NCI-H146 treated with DMSO at 0.1 percent for 48 hours (cell line): ENCODE measurements at regions not wholly inside any gene's neighbourhood (a gene's known extent, or its start where the extent isn't known, plus 50 kb on each side); places are given as distances from the start of the nearest gene placed in this dataset.
"Not testable (repeated sequence)": the region's sequence is repeated elsewhere in the genome, so short reads cannot be mapped to it uniquely, and the experiment has no call there.

Experiments
- DNase-seq: peaks from one replicate; lab custom pipeline; 2025; ENCODE audit not compliant: unreplicated experiment; lab: John Stamatoyannopoulos, UW

DNA sequence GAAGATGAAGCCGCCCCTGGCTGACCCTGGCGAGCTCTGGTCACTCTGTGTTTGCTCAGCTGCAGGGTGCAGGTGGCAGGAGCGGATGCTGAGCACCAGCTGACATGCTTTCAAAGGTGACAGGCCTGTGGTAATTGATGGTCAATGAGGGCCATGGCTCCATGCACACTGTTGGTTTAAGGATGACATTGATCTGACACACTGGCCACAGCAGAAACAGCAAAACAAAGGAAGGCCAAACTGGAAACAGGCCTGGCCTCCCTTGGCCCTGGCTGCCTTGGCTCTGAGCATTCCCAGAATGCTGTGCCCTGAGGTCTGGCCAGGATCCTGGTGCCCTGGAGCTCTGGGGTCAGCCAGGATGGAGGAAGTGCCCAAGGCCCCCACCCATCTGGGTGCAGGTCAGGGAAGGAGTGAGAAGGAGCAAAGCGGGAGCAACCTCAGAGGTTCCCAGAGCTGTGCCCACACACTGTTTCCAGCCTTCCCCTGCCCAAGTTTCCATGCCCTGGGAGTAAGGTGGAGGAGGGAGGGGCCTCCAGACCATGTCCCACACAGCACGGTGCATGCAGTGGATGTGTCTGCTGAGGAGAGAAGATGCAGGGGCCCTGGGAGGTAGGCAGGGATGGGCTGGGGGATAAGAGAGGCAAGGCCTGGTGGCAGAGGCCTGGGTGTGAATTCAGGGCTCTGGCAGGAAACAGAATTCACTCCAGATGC is 302.2 kb downstream of the RPS24 start:
- peak; percentile 90 for DNase-seq

DNA sequence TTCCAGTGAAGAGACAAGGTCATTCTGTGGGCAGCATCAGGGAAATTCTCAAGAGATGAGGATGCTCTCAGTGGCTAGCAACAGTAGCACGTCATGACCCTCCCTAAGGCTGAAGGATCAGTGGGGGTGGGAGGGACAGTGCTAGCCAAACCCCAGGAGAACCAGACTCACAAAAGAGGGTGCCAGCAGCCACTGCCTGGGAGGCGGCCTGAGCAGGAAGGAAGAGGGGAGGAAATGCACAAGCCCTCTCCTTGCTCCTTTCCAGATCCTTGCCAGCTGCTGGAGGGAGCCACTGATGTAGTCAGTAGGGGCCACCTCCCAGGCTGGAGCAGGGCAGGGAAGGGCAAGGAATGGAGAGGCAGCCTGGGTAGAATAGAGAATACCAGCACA is 302.7 kb downstream of the RPS24 start:
- no peak for DNase-seq

DNA sequence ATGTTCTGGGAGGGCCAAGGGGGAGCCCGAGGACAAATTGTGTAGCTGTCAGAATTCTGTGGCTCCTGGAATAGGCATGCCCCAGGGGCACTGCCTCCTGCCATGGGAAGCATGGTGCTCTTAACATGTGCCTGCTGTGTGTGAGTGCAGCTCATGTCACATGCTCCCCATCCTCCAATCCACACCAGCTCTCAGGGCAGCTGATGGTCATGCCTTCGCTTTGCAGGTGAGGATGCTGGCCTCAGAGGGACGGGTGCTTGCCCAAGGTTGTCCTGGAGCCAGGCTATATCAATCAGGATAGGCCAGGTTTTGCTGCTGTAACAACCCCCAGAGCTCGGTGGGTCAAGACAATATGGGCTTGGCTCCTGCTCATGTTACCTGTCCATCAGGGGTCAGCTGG is 303.4 kb downstream of the RPS24 start:
- DNase-seq: no peak

DNA sequence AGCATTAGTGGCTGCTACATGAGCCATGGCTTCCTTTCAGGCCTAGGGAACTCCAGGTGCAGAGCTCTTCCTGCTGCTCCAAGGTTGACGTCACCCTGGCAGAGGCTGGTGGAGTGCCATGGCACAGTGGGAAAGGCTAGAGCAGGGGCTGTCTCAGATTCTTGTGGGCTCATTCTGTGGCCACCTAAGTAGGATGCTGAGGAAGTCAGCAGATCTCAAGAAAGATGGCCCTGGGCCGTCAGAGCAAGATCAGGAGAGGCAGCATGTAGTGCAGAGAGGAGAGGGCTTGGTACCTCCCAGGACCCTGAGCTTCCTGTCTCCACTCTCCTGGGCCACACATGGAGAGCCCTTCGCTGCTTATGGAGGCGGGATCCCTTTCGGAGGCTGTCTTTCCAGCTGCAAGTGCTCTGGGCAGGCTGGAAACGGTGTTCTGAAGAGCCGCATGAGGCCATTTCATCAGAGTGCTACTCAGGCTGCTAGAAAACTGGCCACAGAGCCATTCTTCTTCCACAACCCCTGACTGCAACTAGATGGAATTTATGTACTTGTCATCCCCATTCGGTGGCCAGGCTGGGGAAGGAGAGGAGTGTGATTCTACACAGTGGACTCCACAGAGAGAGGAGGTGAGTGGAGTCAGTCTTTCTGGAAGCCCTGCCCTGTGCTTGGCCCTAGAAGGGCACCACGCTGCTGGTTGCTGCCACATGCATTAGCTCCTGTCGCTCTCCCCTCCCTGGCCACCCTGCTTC is 304.2 kb downstream of the RPS24 start:
- DNase-seq: no peak

DNA sequence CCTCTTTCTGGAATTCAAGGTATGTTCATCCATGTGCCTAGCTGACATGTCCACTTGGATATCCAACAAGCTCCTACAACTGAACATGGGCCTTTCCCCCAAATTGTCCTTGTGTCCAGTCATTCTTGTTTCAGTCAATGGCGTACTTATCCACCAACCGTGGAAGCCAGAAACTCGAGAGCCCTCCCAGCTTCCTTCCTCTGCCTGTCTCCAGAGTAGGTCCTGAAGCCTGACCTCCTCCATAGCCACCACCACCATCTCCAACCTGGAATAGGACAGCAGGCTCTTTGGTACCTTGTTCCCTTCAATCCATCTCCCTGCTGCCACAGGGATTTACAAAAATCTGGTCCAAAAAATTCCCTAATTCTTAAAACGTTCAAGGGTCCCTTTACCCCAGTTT is 305.1 kb downstream of the RPS24 start:
- DNase-seq: no peak

DNA sequence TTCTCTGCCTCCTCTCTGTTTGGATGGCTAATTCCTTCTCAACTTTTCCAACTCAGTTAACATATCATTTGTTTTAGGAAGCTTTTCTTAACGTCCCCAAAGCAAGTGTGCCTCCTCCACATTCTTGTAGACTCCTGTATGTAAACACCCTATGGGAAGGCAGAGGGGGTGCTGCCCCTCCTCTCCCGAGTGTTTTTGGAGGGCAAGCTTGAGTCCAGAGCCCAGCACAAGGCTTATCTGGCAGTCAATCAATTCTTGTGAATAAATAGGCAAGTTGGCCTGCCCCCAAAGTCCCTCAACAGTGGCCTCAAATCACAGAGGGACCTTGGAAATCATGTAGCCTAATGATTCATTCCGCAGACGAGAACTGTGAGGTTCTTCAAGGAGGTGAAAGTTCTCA is 305.6 kb downstream of the RPS24 start:
- DNase-seq: no peak

DNA sequence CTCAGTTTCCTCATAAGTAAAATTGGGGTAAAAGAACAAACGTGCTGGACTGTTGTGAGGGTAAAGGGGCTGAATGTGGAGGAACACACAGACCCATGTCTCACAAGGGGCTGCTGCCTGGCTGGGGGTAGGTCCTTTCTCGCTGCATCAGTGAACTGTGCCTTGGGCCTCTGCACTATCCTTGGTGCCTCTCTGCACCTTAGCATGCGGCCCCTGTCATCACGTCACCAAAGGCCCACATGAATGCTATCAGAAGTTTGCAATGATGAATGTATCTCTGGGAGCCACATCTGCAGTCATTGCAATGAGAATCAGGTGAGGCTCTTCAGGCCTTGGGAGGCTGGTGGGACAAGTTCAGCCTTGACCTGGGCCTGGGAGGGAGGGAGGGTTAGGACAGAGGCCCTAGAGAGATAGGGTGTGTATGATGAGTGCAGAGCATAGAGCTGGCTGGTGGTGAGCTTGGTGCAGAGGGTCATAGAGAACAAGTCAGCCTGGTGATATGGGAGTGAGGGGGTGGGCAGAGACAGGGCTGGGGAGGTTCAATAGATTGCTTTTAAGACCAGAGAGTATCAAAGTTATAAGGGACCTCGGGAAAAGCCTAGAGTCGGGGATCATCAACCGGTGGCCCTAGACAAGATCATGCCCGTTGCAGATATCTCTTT is 308.4 kb downstream of the RPS24 start:
- DNase-seq: no peak

DNA sequence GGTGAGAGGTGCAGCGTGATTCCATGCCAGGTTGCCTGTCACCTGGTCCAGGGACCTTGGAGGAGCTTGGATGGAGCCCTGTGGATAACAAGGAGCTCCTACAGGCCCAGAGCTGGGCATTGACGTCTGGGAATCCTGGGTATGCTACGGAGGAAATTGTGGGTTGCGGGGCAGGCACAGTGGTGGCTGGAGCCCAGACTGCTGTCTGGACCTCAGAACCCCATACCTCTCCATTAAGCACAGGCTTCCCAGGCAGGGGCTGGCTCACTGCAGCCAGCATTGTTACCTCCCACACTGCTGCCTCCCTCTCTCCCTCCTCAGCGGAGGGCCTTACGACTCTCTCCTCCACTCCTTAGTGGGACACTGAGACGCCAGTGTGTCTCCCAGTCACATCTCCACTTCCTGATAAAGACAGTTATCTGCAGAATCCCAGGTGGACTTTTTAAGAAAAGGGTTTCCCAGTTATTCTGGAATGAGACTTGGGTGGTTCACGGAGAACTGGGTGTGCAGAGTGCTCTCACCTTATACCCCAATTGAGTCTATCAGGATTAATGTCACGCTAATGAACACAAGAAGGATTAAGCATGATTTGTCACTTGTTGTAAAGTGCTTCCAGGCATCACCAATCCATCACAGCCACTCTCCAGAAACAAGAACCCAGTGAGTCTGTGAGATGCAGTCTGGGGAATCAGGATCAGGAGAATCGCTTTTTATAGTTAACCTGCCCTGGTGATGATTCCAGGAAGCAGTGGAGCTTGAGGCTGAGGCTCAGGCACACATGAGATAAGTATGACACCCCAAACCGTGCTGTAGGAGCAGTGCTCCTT is 309.4 kb downstream of the RPS24 start:
- no peak for DNase-seq

DNA sequence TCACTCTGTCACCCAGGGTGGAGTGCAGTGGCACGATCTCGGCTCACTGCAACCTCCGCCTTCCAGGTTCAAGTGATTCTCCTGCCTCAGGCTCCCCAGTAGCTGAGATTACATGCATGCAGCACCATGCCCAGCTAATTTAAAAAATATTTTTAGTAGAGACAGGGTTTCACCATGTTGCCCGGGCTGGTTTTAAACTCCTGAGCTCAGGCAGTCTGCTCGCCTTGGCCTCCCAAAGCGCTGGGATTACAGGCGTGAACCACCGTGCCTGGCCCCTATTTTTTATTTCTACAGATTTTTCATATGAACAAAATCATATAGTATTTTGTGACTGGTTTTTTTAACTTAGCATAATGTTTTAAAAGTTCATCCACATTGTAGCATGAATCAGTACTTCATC is 310.6 kb downstream of the RPS24 start:
- not testable (repeated sequence) for DNase-seq

DNA sequence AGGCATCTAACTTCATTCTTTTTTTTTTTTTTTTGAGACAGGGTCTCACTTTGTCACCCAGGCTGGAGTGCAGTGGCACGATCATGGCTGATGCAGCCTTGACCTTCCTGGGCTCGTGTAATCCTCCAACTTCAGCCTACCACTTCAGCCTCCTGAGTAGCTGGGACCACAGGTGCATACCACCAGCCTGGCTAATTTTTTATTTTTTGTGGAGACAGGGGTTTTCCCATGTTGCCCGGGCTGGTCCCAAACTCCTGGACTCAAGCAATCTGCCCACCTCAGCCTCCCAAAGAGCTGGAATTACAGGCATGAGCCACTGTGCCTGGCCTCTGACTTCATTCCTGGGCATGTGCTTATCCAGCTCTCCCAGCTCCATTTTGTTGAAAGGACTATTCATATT is 311.9 kb downstream of the RPS24 start:
- not testable (repeated sequence) for DNase-seq

DNA sequence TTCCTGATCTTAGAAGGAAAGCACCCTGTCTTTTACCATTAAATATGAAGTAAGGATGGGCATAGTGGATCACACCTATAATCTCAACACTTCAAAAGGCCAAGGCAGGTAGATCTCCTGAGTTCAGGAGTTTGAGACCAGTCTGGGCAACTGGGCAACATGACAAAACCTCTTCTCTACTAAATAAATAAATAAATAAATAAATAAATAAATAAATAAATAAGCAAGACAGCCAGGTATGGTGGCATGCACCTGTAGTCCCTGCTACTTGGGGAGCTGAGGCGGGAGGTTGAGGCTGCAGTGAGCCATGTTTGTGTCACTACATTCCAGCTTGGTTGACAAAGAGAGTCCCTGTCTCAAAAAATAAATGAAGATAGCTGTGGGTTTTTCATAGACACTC is 313.1 kb downstream of the RPS24 start:
- no peak for DNase-seq

DNA sequence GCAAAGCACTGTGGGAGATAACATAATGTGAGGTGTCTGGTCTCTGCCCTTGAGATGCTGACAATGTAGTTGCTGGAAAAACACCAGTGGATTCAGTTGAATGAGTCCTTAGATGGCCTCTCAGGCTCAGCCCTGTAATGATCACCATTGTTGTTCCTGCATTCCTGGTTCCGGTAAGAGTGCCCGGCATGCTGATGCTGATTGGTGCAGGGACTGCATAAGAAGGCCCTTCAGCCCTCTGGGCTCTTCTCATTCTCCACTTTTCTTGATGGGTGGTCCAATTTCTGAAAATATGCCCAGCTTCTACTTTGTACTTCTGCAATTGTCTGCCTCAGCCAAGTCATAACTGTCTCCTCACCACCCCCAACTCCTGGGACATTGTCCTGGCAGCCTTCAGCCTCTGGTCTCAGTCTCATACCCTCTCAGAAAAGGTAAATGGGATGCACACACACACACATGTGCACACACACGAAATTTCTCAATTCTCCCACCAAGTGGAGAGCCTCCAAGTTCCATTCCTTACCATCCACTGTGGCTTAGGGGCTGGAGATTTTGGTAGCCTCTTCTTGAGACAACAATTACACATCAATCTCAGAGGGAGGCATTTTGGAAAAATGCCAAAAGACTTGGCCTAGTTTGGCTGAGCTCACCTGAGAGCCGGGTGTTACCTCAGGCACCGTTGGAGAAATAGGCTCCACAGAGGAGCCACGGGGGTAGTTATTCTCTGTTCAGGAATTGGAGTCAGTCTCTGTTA is 314.9 kb downstream of the RPS24 start:
- no peak for DNase-seq

DNA sequence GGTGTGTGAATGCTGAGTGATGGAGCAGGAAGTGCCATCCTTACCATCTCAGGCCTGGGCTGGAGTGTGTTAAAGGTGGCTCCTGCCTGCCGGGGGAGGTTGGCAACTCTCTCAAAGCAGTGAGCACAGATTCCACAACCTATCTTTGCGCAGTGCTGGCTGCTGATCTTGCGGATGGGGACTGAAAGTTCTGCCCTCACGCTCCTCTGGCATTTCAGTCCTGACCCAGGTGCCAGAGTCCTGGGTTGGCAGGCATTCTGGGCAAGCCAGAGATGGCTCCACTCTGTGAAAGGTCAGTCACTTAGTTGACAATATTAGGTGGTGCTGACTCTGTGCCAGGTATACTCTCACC is 315.5 kb downstream of the RPS24 start:
- no peak for DNase-seq

DNA sequence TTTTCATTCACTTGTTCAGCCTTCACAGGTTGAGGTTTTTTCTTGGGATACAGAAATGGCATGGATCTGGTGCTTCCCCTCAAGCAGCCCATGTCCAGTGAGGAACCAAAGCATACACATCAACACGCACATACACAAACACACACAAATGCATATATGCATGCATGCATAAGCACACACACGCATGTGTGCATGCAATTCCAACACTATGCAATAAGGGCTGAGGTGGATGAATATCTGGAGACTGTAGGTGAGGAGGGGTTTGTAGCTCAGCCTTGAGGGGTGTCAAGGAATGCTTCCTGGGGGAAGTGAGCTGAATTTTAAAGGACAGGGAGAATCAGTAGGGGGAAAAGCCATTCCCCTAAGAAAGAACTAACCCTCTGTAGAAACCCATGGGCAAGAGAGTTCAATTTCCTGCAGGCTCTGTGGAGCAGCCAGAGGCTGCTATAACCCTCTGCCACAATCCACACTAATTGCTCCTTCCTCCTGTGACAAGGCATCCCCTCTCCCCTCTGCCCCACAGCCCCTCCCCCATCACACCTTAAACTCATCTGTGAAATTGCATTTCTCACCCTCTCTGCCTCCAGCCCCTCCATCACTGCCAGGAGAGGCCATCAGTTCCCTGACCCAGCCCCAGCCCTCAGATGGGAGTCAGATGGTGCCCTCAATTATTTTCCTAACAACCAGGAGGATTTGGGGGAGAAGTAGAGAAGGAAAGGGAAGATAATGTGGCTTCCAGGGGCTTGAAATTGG is 316.4 kb downstream of the RPS24 start:
- no peak for DNase-seq

DNA sequence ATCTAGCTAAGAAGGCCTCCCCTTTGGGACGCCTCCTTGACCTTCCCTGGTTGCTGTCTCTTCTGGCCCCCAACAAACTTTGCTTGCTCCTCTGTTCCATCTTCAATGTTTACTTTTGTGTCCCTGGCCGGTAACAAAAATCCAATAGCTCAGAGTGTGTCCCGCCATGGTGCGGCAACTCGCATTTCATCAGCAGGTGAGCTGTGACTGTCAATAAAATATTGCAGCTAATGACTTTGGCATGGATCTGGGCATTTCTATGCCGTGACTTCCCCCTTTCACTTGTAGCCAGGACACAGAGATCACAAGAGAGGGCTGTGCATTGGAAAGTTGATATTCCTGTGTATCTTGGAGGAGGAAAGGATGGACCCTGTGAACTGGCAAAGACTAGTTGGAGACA is 317.6 kb downstream of the RPS24 start:
- no peak for DNase-seq

DNA sequence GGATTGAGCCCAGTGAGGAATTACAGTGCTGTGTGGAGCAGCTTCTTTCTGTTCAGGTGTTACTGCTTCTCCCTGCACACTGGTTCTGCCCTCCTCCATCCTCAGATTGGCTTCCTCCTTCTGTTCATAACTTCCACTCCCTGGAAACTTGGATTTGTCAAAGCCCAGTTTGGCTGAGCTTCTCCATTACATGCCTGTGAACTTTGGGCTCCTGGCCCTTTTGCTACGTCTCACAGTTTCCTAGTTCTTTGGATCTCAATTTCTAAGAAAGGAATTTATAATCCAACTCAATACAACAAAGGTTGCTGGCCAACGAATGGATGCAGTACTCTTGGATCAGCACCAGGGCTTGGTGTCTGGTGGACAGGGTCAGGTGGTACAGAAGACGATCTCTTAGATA is 318.1 kb downstream of the RPS24 start:
- no peak for DNase-seq

DNA sequence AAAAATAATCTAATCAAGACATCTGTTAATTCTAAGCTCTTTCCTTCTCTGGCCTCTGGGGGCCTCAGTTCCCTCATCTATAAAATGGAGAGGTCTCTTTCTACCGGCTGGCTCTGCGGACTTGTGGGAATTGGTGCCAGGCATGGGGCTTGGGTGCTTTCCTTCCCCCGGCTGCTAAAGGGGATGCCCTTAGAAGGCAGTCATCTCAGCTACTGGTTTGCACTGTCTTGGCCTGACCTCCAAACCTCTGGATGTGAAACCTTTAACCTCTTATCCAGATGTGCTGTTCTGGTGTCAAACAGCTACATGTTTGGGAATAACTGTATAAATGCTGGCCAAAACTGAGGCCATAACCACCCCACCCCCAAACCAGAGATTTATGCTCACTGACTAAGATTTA is 320.0 kb downstream of the RPS24 start:
- no peak for DNase-seq

DNA sequence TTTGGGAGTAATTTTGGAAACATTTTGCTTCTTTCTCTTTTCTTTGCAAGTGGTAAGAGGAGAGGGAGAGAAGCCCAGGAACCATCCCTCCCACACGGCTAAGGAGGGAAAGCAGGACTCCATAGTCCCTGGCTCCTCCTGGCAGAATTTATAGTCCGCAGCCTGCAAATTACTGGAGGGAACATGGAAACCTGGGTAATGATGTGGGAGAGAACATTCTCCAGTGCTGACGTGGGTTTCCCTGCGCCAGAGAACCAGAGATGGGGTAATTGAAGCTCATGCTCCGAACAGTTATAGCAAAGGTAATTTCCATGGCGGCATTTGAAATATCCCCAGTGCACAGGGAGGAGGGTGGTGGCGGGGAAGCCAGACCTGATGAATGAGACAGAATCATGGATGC is 320.4 kb downstream of the RPS24 start:
- no peak for DNase-seq

DNA sequence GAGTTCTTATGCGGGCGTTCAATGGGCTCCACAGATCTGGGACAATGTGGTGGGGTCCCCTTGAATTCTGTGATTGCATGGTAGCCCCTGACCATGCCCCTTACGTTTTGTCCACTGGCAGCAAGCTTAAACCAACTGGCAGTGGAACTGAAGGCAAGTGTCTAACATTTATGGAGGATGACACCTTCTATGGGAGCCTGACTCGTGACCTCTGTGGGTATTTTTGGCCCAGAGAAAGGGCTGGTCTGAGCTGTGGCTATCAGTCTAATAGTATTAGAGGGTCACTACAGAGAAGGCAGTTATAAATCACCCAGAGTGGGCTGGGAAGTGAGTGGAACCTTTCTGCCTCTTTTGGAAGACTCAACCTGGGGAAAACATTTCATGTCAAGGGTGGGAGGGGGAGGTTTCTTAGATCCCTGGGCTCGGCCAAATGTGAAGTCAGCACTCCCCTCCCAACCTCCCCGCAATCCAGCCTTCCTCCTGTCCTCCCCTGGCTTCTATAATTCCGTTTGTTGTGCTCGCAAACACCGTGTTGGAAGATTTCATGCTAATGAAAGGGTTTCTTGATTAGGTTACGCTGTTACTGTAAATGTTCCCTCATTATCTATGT is 322.7 kb downstream of the RPS24 start:
- DNase-seq: no peak
